Sigmoid colon (tissue), 4 donors: ENCODE measurements at regions not wholly inside any gene's neighbourhood (a gene's known extent, or its start where the extent isn't known, plus 50 kb on each side); places are given as distances from the start of the nearest gene placed in this dataset.

Experiments used
- POLR2A ChIP-seq, 2 donors: fragments of 450-650 bp; IDR thresholded peaks; one replicate each; pipeline ENCODE4 v1.6.1; 2016; ENCODE audit warnings: antibody characterized with exemption in 2 of 2, mild to moderate bottlenecking in 2 of 2, moderate library complexity in 2 of 2
- POLR2AphosphoS5 ChIP-seq, 4 donors: sonication (generic); formaldehyde crosslinking; IDR thresholded peaks; one replicate each; pipeline ENCODE4 v1.6.1; 2017; ENCODE audit warnings: antibody characterized with exemption in 4 of 4
- TF ChIP-seq, protein P1 (sequence below), 4 experiments: fragments of 450-650 bp in 3 of 4; fragments of 200-600 bp in 1 of 4; IDR thresholded peaks; one replicate each; pipeline ENCODE4 v1.5.1; 2016 to 2019; ENCODE audit warnings: antibody characterized with exemption in 4 of 4, mild to moderate bottlenecking in 3 of 4, moderate library complexity in 2 of 4

DNA sequence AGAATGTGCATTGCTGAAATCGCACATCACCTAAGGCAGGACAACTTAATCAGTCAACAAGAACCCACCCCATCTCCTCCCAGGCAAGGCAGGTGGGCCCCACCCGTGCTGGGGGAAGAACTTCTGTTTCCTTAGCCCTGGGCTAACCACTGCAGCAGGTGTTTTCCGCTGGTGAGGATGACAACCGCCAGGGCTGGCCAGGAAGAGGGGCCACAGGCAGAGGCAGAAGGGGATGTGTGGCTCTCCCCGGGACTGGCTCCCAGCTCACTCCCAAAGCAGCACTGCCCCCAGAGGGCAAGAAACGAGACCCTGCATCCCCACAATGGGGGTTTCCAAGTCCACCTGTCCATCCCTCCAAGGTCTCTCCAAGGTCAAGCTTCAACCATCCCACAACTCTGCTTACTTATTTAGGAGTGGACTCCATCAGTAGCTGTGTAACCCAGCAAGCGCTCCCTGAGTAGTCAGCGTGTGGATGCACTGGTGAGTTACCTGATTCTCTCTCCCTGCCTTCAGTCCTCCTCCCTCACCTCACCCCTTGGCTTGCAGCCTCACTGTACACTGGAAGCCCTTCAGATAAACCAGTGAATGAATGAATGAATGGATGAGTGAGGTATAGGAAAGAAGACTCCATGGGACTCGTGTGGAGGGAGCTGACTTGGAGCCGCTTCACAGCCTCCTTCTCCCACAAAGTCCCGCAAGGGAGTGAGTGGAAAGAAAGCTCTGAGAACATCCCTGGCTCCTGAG is 168.2 kb upstream of the CST7 start:
- TF ChIP-seq, protein P1, sequence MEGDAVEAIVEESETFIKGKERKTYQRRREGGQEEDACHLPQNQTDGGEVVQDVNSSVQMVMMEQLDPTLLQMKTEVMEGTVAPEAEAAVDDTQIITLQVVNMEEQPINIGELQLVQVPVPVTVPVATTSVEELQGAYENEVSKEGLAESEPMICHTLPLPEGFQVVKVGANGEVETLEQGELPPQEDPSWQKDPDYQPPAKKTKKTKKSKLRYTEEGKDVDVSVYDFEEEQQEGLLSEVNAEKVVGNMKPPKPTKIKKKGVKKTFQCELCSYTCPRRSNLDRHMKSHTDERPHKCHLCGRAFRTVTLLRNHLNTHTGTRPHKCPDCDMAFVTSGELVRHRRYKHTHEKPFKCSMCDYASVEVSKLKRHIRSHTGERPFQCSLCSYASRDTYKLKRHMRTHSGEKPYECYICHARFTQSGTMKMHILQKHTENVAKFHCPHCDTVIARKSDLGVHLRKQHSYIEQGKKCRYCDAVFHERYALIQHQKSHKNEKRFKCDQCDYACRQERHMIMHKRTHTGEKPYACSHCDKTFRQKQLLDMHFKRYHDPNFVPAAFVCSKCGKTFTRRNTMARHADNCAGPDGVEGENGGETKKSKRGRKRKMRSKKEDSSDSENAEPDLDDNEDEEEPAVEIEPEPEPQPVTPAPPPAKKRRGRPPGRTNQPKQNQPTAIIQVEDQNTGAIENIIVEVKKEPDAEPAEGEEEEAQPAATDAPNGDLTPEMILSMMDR (IDR thresholded peaks at IDR 0.05): no peak
- TF ChIP-seq POLR2A (IDR thresholded peaks at IDR 0.05) (no peak), POLR2AphosphoS5 (IDR thresholded peaks at IDR 0.05) (no peak)
